OCI-LY7 (cell line): ENCODE measurements at regions not wholly inside any gene's neighbourhood (a gene's known extent, or its start where the extent isn't known, plus 50 kb on each side); places are given as distances from the start of the nearest gene placed in this dataset.
"Not testable (repeated sequence)": the region's sequence is repeated elsewhere in the genome, so short reads cannot be mapped to it uniquely, and the experiment has no call there.

ENCODE experiments used
- BruUV-seq: library from RNA; stranded (reverse); fragments of 400-500 nt; replicated peaks from 2 replicates; lab custom pipeline; 2021; lab: Mats Ljungman, UMichigan
- CTCF ChIA-PET: fragments of 300-600 bp; sonication (Branson Sonifier 250); formaldehyde crosslinking; loops from one replicate; lab custom pipeline; 2022; ENCODE audit warnings: antibody characterized with exemption; ENCODE audit not compliant: unreplicated experiment; lab: Charles Lee
- POLR2A ChIA-PET: fragments of 300-600 bp; sonication (Branson Sonifier 250); formaldehyde crosslinking; loops from one replicate; lab custom pipeline; 2022; ENCODE audit warnings: antibody characterized with exemption; lab: Charles Lee
- DNase-seq: peaks from one replicate; pipeline ENCODE4 v3.0.0-alpha.2; 2015; ENCODE audit warnings: low spot score
- H2AFZ ChIP-seq: fragments of 200-600 bp; sonication (generic), shearing (Covaris generic); 2 replicates; pipeline ENCODE4 v1.6.1; 2014; ENCODE audit warnings: mild to moderate bottlenecking, antibody characterized with exemption, low read length, moderate library complexity
- H3K27ac ChIP-seq: fragments of 200-600 bp; sonication (generic); 2 replicates; pipeline ENCODE4 v1.5.1; 2014; ENCODE audit warnings: mixed run types, low read depth, mild to moderate bottlenecking, moderate library complexity, low read length, inconsistent platforms; ENCODE audit not compliant: poor library complexity, severe bottlenecking
- H3K36me3 ChIP-seq: fragments of 200-600 bp; sonication (generic); 2 replicates; pipeline ENCODE4 v1.6.1; 2014; ENCODE audit warnings: mild to moderate bottlenecking, antibody characterized with exemption, low read length, moderate library complexity, mixed read lengths; ENCODE audit not compliant: insufficient read depth
- H3K4me1 ChIP-seq: fragments of 200-600 bp; sonication (generic); 2 replicates; pipeline ENCODE4 v1.5.1; 2014; ENCODE audit warnings: mild to moderate bottlenecking, low read length; ENCODE audit not compliant: insufficient read depth, poor library complexity, severe bottlenecking
- H3K4me2 ChIP-seq: fragments of 200-600 bp; sonication (generic); 2 replicates; pipeline ENCODE4 v1.6.1; 2014; ENCODE audit warnings: mild to moderate bottlenecking, low read length
- H3K4me3 ChIP-seq: fragments of 200-600 bp; sonication (generic); 2 replicates; pipeline ENCODE4 v1.5.1; 2014; ENCODE audit warnings: mild to moderate bottlenecking, low read depth, low read length; ENCODE audit not compliant: poor library complexity, severe bottlenecking
- H3K79me2 ChIP-seq: fragments of 200-600 bp; sonication (generic); 2 replicates; pipeline ENCODE4 v1.6.1; 2016; ENCODE audit warnings: low read depth, mild to moderate bottlenecking, low read length, moderate library complexity, mixed read lengths; ENCODE audit not compliant: insufficient read depth
- H3K9me2 ChIP-seq: fragments of 200-600 bp; sonication (generic); 2 replicates; pipeline ENCODE4 v1.6.1; 2016; ENCODE audit warnings: mild to moderate bottlenecking, low read length, mixed read lengths; ENCODE audit not compliant: insufficient read depth
- H3K9me3 ChIP-seq: fragments of 200-600 bp; sonication (generic); 2 replicates; pipeline ENCODE4 v1.6.1; 2014; ENCODE audit warnings: mild to moderate bottlenecking, mixed run types, low read length, mixed read lengths
- H4K20me1 ChIP-seq: fragments of 200-600 bp; sonication (generic); 2 replicates; pipeline ENCODE4 v1.6.1; 2014; ENCODE audit warnings: mild to moderate bottlenecking, antibody characterized with exemption, low read length, moderate library complexity, mixed read lengths; ENCODE audit not compliant: insufficient read depth
- CTCF ChIP-seq: fragments of 200-600 bp; sonication (generic); conservative IDR thresholded peaks from 2 replicates; pipeline ENCODE4 v1.5.1; 2014; ENCODE audit warnings: mild to moderate bottlenecking, antibody characterized with exemption, low read length, moderate library complexity, mixed read lengths
- EZH2phosphoT487 ChIP-seq: fragments of 200-600 bp; sonication (generic); IDR thresholded peaks from 2 replicates; pipeline ENCODE4 v1.6.1; 2018; ENCODE audit warnings: low read depth, borderline replicate concordance, mild to moderate bottlenecking, mixed run types, antibody characterized with exemption, low read length, moderate library complexity, mixed read lengths
- intact Hi-C: fragments of 100-400 bp; cut with micrococcal nuclease; formaldehyde crosslinking; loops from one replicate; pipeline ENCODE4 v1.10.0; 2022; ENCODE audit not compliant: unreplicated experiment

GRCh38 chr7:149598721-149599308 is 101.2 kb upstream of the ZNF746 start:
- peak; percentile 73 for TF ChIP-seq CTCF
- TF ChIP-seq EZH2phosphoT487, result no peak
- peaks cover 81% of the 10 kb centered on the region for H3K36me3 ChIP-seq
- 0 out of 2 replicates have a peak, but pooled peaks cover 6% of the 10 kb centered on the region for H3K79me2 ChIP-seq
- no peaks in the 10 kb centered on the region for H3K9me3 ChIP-seq
- H3K4me1 ChIP-seq, result peaks cover 28% of the 10 kb centered on the region
- no peak overlapping the region for H3K4me3 ChIP-seq
- no peak overlapping the region for H2AFZ ChIP-seq
- no TSS peak for BruUV-seq
- H3K27ac ChIP-seq, result peak overlapping the region; percentile 65
- no peak overlapping the region; the same call in 1 of the 2 replicates for H3K4me2 ChIP-seq
- DNase-seq, result peak; percentile 51
- POLR2A ChIA-PET, result interaction anchor here (0.5 to 1.2 kb wide), 5 partner anchors 8 to 72 kb away, joined by 3 to 4 read pairs (median 3); no protein-coding TSS in a partner anchor
- H4K20me1 ChIP-seq, result peaks cover 10% of the 10 kb centered on the region
- intact Hi-C loops, result loop anchor here (1.0 kb wide), 1 partner anchor 177 kb away; no protein-coding TSS in a partner anchor
- no peaks in the 10 kb centered on the region for H3K9me2 ChIP-seq
- CTCF ChIA-PET, result no interaction called here

GRCh38 chr7:149597789-149598188 is 100.2 kb upstream of the ZNF746 start:
- POLR2A ChIA-PET, result interaction anchor here (1.2 kb wide), 1 partner anchor 29 kb away, joined by 3 read pairs; no protein-coding TSS in a partner anchor

GRCh38 chr7:149595541-149595940 is 97.9 kb upstream of the ZNF746 start:
- peaks cover 18% of the 10 kb centered on the region for H3K4me1 ChIP-seq
- DNase-seq, result no peak
- H3K9me2 ChIP-seq, result no peaks in the 10 kb centered on the region
- no peak overlapping the region for H3K27ac ChIP-seq
- H4K20me1 ChIP-seq, result peaks cover 10% of the 10 kb centered on the region; the same call in 1 of the 2 replicates
- ChIA-PET CTCF (no interaction called here), POLR2A (no interaction called here)
- no peak overlapping the region for H3K4me3 ChIP-seq
- BruUV-seq, result no TSS peak
- H3K4me2 ChIP-seq, result no peak overlapping the region
- intact Hi-C loops, result no loop called here
- H3K9me3 ChIP-seq, result no peaks in the 10 kb centered on the region
- no peak for TF ChIP-seq EZH2phosphoT487
- no peak for TF ChIP-seq CTCF
- peaks cover 74% of the 10 kb centered on the region for H3K36me3 ChIP-seq
- no peak overlapping the region for H2AFZ ChIP-seq
- H3K79me2 ChIP-seq, result 0 out of 2 replicates have a peak, but pooled peaks cover 6% of the 10 kb centered on the region

More at GRCh38 chr7:149597789-149598188, 100.2 kb upstream of the ZNF746 start:
- H3K4me1 ChIP-seq, result peaks cover 28% of the 10 kb centered on the region
- H3K36me3 ChIP-seq, result peaks cover 74% of the 10 kb centered on the region
- CTCF ChIA-PET, BruUV-seq, H2AFZ ChIP-seq, intact Hi-C loops, H3K9me2 ChIP-seq, H3K4me2 ChIP-seq, H3K9me3 ChIP-seq, H3K79me2 ChIP-seq, H4K20me1 ChIP-seq, H3K4me3 ChIP-seq, H3K27ac ChIP-seq, DNase-seq: not testable (repeated sequence)
